Prostate gland (tissue), 2 donors: ENCODE measurements at regions not wholly inside any gene's neighbourhood (a gene's known extent, or its start where the extent isn't known, plus 50 kb on each side); places are given as distances from the start of the nearest gene placed in this dataset.

Experiments used
- CTCF ChIP-seq, 4 experiments: fragments of 200-600 bp in 2 of 4; fragments of 450-650 bp in 2 of 4; sonication (generic) in 2 of 4; IDR thresholded peaks; 1 replicate in 3 of 4; 2 replicates in 1 of 4; pipeline ENCODE4 v1.5.1; 2016 to 2019; ENCODE audit warnings: antibody characterized with exemption in 4 of 4, mild to moderate bottlenecking in 2 of 4, moderate library complexity in 2 of 4
- POLR2A ChIP-seq: fragments of 450-650 bp; IDR thresholded peaks from one replicate; pipeline ENCODE4 v1.6.1; 2016; ENCODE audit warnings: antibody characterized with exemption, mild to moderate bottlenecking
- POLR2AphosphoS5 ChIP-seq: sonication (generic); formaldehyde crosslinking; IDR thresholded peaks from one replicate; pipeline ENCODE4 v1.6.1; 2017; ENCODE audit warnings: antibody characterized with exemption

- TF ChIP-seq POLR2AphosphoS5 (no peak), CTCF (IDR thresholded peaks at IDR 0.05) (no peak), POLR2A (no peak)
Measured at GRCh38 chr10:107803546-107803945, 639.0 kb upstream of the SORCS1 start.
